CD4-positive, alpha-beta T cell (primary cell): ENCODE measurements at regions not wholly inside any gene's neighbourhood (a gene's known extent, or its start where the extent isn't known, plus 50 kb on each side); places are given as distances from the start of the nearest gene placed in this dataset.
"Not testable (repeated sequence)": the region's sequence is repeated elsewhere in the genome, so short reads cannot be mapped to it uniquely, and the experiment has no call there.

Experiments
- ATAC-seq: fragments of 200-7000 bp; cut with Tn5 transposase; one replicate; pipeline ENCODE4 v1.10.0; 2022; ENCODE audit warnings: mild to moderate bottlenecking; ENCODE audit not compliant: poor library complexity
- CTCF ChIA-PET: fragments of 350-600 bp; sonication (Branson Sonifier 250); formaldehyde crosslinking; loops from one replicate; lab custom pipeline; 2021; ENCODE audit warnings: antibody characterized with exemption, inconsistent platforms; lab: Charles Lee
- POLR2A ChIA-PET: fragments of 350-600 bp; sonication (Branson Sonifier 250); formaldehyde crosslinking; loops from one replicate; lab custom pipeline; 2021; ENCODE audit warnings: antibody characterized with exemption, inconsistent platforms; lab: Charles Lee
- DNase-seq, 14 experiments: peaks; one replicate each; pipeline ENCODE4 v3.0.0-alpha.2; 2013 to 2020; ENCODE audit warnings: mixed read lengths in 2 of 14
- H3K27ac ChIP-seq, 2 donors: one replicate each; pipeline versions ENCODE4 v1.5.1 to v1.7.0; 2013; ENCODE audit warnings: low read length in 2 of 2, low read depth in 1 of 2, mild to moderate bottlenecking in 1 of 2
- H3K27me3 ChIP-seq, 2 experiments: 1 replicate in 1 of 2; 2 replicates in 1 of 2; pipeline versions ENCODE4 v1.6.1 to v1.7.0; 2013; ENCODE audit warnings: low read length in 2 of 2, control low read depth in 1 of 2, mild to moderate bottlenecking in 1 of 2, moderate library complexity in 1 of 2; ENCODE audit not compliant: insufficient read depth in 2 of 2, control insufficient read depth in 1 of 2
- H3K36me3 ChIP-seq: one replicate; pipeline ENCODE4 v1.6.1; 2013; ENCODE audit warnings: low read length, control low read depth; ENCODE audit not compliant: insufficient read depth
- H3K4me1 ChIP-seq: one replicate; pipeline ENCODE4 v1.6.1; 2013; ENCODE audit warnings: low read length, control low read depth; ENCODE audit not compliant: insufficient read depth
- H3K4me3 ChIP-seq: one replicate; pipeline ENCODE4 v1.5.1; 2013; ENCODE audit warnings: mild to moderate bottlenecking, low read length, moderate library complexity
- H3K9me3 ChIP-seq, 2 experiments: 1 replicate in 1 of 2; 2 replicates in 1 of 2; pipeline versions ENCODE4 v1.6.1 to v1.7.0; 2013; ENCODE audit warnings: low read length in 2 of 2, mild to moderate bottlenecking in 2 of 2, control low read depth in 1 of 2, moderate library complexity in 1 of 2; ENCODE audit not compliant: control insufficient read depth in 1 of 2, insufficient read depth in 1 of 2
- H3K27ac Mint-ChIP-seq: one replicate; pipeline ENCODE4 v1.8.0; 2020; ENCODE audit warnings: mixed read lengths
- H3K27me3 Mint-ChIP-seq: one replicate; pipeline ENCODE4 v1.8.0; 2021; ENCODE audit warnings: mixed read lengths
- H3K36me3 Mint-ChIP-seq: one replicate; pipeline ENCODE4 v1.8.0; 2021; ENCODE audit warnings: low read depth, mixed read lengths
- H3K4me1 Mint-ChIP-seq: one replicate; pipeline ENCODE4 v1.8.0; 2021; ENCODE audit warnings: low read depth, mixed read lengths
- H3K4me3 Mint-ChIP-seq: one replicate; pipeline ENCODE4 v1.8.0; 2020; ENCODE audit warnings: mild to moderate bottlenecking, mixed read lengths
- H3K9me3 Mint-ChIP-seq: one replicate; pipeline ENCODE4 v1.8.0; 2020; ENCODE audit warnings: mixed read lengths
- intact Hi-C, 2 experiments: fragments of 100-400 bp; cut with DNase I in 1 of 2; cut with micrococcal nuclease in 1 of 2; formaldehyde crosslinking; loops; one replicate each; pipeline versions ENCODE4 v1.15.1 to v1.9.0; 2023 to 2025; cut with DNase I, micrococcal nuclease
- TF ChIP-seq, protein P1 (sequence below): fragments of 200-600 bp; IDR thresholded peaks from one replicate; pipeline ENCODE4 v1.8.0; 2022; ENCODE audit warnings: antibody characterized with exemption, mild to moderate bottlenecking

GRCh38 chr19:30682999-30683536 is 310.9 kb downstream of the ZNF536 start:
- Mint-ChIP-seq H3K9me3 (no peaks in the 10 kb centered on the region), H3K27ac (no peak overlapping the region), H3K36me3 (no peaks in the 10 kb centered on the region), H3K27me3 (peaks cover 50% of the 10 kb centered on the region), H3K4me1 (no peaks in the 10 kb centered on the region), H3K4me3 (no peak overlapping the region)
- Histone ChIP-seq H3K4me3 (no peak overlapping the region), H3K36me3 (no peaks in the 10 kb centered on the region), H3K4me1 (no peaks in the 10 kb centered on the region), H3K27me3 (peaks cover 2 to 14% of the 10 kb centered on the region in 2 experiments), H3K9me3 (no peaks in the 10 kb centered on the region), H3K27ac (no peak overlapping the region)
- DNase-seq (peak; percentile 17 to 62 (median 30)), ATAC-seq (peak; percentile 46)
- intact Hi-C loops: loop anchor here (1.0 to 5.0 kb wide), 4 partner anchors 674 to 1889 kb away; no protein-coding TSS in a partner anchor
- CTCF ChIA-PET: interaction anchor here (0.7 to 1.4 kb wide), 3 partner anchors 16 to 1541 kb away, joined by 3 to 4 read pairs (median 4); no protein-coding TSS in a partner anchor
- POLR2A ChIA-PET: no interaction called here
- TF ChIP-seq, protein P1, sequence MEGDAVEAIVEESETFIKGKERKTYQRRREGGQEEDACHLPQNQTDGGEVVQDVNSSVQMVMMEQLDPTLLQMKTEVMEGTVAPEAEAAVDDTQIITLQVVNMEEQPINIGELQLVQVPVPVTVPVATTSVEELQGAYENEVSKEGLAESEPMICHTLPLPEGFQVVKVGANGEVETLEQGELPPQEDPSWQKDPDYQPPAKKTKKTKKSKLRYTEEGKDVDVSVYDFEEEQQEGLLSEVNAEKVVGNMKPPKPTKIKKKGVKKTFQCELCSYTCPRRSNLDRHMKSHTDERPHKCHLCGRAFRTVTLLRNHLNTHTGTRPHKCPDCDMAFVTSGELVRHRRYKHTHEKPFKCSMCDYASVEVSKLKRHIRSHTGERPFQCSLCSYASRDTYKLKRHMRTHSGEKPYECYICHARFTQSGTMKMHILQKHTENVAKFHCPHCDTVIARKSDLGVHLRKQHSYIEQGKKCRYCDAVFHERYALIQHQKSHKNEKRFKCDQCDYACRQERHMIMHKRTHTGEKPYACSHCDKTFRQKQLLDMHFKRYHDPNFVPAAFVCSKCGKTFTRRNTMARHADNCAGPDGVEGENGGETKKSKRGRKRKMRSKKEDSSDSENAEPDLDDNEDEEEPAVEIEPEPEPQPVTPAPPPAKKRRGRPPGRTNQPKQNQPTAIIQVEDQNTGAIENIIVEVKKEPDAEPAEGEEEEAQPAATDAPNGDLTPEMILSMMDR: peak; percentile 82

DNA sequence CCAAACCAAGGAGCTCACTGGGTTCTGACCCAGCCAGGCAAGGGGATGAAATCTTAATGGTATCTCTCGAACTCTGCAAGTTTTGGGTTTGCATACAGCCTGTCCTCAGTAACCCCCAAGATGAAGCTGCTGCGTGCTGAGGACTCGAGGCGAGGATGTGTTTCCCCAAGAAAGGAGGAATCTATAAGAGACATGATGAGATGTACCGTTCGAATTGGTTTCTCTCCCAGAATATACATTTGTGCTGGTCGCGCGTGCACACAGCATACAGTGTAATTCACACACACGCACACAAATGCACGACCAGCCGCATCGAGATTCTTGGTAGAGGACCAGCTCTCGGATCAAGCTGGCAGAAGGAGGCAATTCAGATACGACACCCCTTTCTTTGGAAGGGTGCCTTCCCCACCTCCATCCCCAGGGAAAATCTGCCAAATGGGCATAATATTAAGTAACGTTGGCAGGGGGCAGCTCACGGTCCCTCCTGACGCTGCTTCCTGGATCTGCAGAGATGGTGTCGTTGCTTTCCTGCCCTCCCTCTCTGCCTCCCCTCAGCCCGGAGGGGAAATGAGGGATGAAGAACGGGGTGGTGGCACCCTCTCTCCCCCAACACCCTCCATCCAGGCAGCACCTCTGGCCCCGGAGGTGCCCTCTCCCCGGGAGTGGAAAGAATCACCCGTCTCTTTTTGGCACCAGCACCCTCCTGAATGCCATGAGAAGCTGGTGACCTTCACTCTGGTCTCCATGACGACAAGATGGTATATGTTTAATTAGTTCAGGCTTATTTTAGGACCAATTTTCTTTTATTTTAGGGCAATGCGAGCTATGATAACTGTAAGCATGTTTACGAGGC is 310.2 kb downstream of the ZNF536 start:
- DNase-seq (no peak), ATAC-seq (no peak)
- ChIA-PET POLR2A (no interaction called here), CTCF (interaction anchor here (1.2 to 1.4 kb wide), 2 partner anchors 16 to 1542 kb away, joined by 4 read pairs; no protein-coding TSS in a partner anchor)
- H3K36me3 Mint-ChIP-seq: no peaks in the 10 kb centered on the region
- no peaks in the 10 kb centered on the region for H3K36me3 ChIP-seq
- peaks cover 0 to 1% of the 10 kb centered on the region in 2 experiments for H3K9me3 ChIP-seq
- no peaks in the 10 kb centered on the region for H3K4me1 ChIP-seq
- no peaks in the 10 kb centered on the region for H3K9me3 Mint-ChIP-seq
- no peak overlapping the region for H3K27ac Mint-ChIP-seq
- H3K4me3 Mint-ChIP-seq: no peak overlapping the region
- no peak overlapping the region for H3K27ac ChIP-seq
- peaks cover 2 to 12% of the 10 kb centered on the region in 2 experiments for H3K27me3 ChIP-seq
- no peaks in the 10 kb centered on the region for H3K4me1 Mint-ChIP-seq
- no peak overlapping the region for H3K4me3 ChIP-seq
- H3K27me3 Mint-ChIP-seq: peaks cover 51% of the 10 kb centered on the region
- TF ChIP-seq, protein P1: no peak
- intact Hi-C loops: loop anchor here (5.0 kb wide), 3 partner anchors 675 to 1890 kb away; no protein-coding TSS in a partner anchor

DNA sequence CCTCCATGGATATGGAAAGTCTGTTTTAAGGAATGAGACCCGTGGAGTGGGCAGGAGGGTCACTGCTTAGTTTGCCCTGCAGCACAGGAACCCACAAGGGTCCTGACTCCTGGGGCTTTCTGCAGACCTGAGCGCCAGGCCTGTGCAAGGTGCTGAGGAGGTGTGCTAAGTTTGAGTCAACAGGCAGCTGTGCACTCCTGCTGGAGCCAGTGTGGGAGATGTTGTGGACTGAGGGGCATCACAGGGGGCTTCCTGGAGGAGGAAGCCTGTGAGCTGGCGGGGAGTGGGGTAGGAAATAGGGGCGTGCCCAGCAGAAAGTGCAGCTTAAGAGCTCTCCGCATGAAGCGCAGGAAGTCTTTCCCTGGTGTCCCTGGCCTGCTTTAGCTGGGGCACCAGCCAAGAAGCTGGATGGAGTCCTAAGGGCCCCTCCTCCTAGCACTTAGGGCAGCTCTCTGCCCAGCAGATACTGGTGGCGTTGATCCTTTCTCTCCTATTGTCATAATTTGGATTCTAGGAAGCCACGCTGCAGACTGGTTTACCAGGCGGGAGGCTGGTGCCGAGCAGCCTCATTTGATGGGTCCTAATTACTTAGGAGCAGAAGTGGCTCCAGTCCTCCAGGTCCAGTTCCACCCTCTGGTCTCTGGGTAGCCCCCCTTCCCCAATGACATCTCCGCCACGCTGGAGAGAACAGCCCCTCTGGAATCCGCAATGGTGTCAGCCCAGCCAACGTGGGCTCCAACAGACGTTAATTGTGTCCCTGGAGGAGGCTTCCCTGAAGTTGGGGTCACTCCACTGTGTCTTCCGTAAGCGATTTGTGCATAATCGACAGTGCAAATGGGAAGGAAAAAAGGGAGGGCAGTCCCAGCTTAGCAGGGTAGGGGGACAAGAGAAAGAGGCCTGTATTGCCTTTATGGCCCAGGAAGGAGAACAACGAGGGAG is 309.2 kb downstream of the ZNF536 start:
- TF ChIP-seq, protein P1: no peak
- no peak for ATAC-seq
- intact Hi-C loops: loop anchor here (5.0 kb wide), 3 partner anchors 676 to 1891 kb away; no protein-coding TSS in a partner anchor
- Mint-ChIP-seq H3K9me3 (no peaks in the 10 kb centered on the region), H3K4me1 (no peaks in the 10 kb centered on the region), H3K4me3 (no peak overlapping the region), H3K27ac (no peak overlapping the region), H3K27me3 (peaks cover 42% of the 10 kb centered on the region), H3K36me3 (no peaks in the 10 kb centered on the region)
- Histone ChIP-seq H3K9me3 (peaks cover 0 to 4% of the 10 kb centered on the region in 2 experiments), H3K27me3 (peaks cover 2 to 19% of the 10 kb centered on the region in 2 experiments), H3K4me1 (no peaks in the 10 kb centered on the region), H3K4me3 (no peak overlapping the region), H3K27ac (no peak overlapping the region), H3K36me3 (no peaks in the 10 kb centered on the region)
- ChIA-PET CTCF (no interaction called here), POLR2A (no interaction called here)
- DNase-seq: no peak

GRCh38 chr19:30680399-30680798 is 308.2 kb downstream of the ZNF536 start:
- H3K4me1 ChIP-seq, H3K27ac ChIP-seq, H3K4me3 ChIP-seq, H3K9me3 Mint-ChIP-seq, H3K9me3 ChIP-seq, H3K4me1 Mint-ChIP-seq, ATAC-seq, DNase-seq, H3K27ac Mint-ChIP-seq, H3K4me3 Mint-ChIP-seq, H3K36me3 ChIP-seq, CTCF ChIA-PET, POLR2A ChIA-PET, H3K36me3 Mint-ChIP-seq: not testable (repeated sequence)
- intact Hi-C loops: loop anchor here (5.0 kb wide), 3 partner anchors 677 to 1892 kb away; no protein-coding TSS in a partner anchor
- peaks cover 34% of the 10 kb centered on the region for H3K27me3 Mint-ChIP-seq
- H3K27me3 ChIP-seq: peaks cover 0 to 13% of the 10 kb centered on the region in 2 experiments
